ENCODE measurements at regions not wholly inside any gene's neighbourhood (a gene's known extent, or its start where the extent isn't known, plus 50 kb on each side); places are given as distances from the start of the nearest gene placed in this dataset.
"Not testable (repeated sequence)": the region's sequence is repeated elsewhere in the genome, so short reads cannot be mapped to it uniquely, and the experiment has no call there.

- no peak for DNase-seq
These were observed 529.7 kb downstream of the IGSF11 start for GRCh38 chr3:118504906-118505305.

DNA sequence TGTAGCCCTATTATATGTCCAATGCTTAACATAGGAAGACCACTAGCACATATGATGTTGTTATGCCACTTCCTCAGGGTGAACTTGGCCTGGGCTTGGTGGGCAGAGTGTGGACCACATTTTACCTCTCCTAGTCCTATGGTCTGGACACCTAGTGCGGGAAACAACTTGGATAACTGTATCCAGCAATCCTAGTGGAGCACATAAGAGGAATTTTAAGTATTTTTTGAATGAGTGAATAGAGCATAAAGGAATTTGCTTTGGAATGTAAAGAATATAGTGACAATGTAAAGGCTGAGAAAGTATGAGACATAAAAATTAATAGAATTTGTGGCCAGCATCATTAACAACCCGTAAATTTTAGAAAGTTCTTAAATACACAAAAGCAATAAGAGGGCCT is 528.9 kb downstream of the IGSF11 start:
- no peak for DNase-seq

DNA sequence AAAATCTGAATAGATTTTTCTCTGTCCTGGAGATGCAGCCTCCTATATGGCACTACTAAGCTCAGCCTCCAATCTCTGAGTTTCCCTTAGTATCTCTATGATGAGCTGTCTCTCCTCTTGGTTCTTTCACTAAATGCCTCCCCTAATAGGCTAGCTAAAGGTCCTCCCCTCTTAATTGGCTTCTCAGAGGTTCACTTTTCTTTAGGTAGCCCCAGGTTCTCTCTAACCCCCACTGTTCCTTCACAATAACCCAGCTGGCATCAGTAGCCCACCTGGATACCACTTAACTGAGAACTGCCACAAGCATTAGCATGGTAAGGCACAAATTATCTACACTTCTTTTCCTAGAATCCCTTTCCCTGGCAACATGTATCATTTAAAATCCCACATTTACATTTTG is 523.2 kb downstream of the IGSF11 start:
- DNase-seq, result no peak

GRCh38 chr3:118512301-118512700 is 522.3 kb downstream of the IGSF11 start:
- no peak for DNase-seq

GRCh38 chr3:118525077-118525476 is 509.6 kb downstream of the IGSF11 start:
- DNase-seq, result no peak

GRCh38 chr3:118526758-118527513 is 507.7 kb downstream of the IGSF11 start:
- no peak for DNase-seq

- DNase-seq, result no peak
These were observed 507.1 kb downstream of the IGSF11 start for GRCh38 chr3:118527514-118528044.

DNA sequence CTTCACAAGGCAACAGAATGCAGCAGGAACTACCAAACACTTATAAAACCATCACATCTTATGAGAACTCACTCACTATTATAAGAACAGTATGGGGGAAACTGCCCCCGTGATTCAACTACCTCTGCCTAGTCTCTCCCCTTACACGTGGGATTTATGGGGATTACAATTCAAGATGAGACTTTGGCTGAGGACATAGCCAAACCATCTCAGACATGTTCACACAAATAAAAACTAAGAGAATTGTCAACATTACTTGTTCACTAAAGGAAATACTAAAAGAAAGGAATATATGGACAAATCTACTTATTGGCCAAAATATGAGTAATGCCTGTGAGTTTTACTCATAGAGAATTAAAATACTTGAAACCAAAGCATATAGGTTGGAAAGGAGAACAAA is 505.1 kb downstream of the IGSF11 start:
- no peak for DNase-seq

DNA sequence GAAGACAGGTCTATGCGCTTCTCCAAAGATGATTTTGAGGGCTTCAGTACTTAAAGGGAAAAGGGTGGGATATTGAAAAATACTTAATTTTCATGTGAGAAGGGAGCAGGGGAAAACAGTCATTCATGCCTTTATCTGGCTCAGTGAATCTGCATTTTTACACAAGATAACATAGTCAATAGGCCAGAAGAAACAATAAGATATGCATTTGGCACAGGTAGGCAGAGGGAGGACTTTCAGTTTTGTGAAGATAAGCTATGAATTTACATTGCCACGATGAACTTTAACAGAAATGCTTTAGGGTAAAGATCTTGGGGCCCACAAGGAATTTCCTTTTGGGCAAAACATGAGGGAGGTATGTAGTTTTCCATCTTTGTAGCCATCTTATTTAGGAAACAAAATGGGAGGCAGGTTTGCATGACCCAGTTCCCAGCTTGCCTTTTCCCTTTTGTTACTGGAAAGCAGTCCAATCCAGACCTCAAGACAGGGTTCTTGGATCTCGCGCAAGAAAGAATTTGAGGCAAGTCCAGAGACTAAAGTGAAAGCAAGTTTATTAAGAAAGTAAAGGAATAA is 504.2 kb downstream of the IGSF11 start:
- DNase-seq, result no peak

DNA sequence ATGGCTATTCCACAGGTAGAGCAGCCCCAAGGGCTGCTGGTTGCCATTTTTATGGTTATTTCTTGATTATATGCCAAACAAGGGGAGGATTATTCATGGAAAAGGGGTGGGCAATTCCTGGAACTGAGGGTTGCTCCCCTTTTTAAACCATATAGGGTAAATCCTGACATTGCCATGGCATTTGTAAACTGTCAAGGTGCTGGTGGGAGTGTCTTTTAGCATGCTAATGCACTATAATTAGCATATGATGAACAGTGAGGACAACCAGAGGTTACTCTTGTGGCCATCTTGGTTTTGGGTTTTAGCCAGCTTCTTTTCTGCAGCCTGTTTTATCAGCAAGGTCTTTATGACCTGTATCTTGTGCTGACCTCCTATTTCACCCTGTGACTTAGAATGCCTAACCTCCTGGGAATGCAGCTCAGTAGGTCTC is 503.7 kb downstream of the IGSF11 start:
- DNase-seq, result not testable (repeated sequence)

DNA sequence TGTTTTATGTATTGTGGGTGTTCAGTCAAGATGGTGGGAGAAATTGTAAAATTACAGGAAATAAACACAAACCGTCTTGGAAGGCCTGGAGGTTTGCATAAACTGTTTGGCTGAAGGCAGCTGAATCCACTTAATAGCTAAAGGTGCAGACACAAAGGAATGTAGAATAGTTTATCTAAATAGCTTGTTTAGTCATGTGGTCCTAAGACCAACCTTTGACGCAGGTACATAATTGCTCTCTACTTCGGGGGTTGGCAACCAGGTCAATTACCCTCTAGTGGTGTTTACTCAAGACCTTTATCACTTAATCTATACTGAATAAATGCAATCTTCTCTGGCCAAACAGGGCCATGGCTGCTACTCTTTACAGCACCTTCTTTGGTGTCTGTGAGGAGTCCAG is 502.8 kb downstream of the IGSF11 start:
- DNase-seq, result no peak

GRCh38 chr3:118533676-118534075 is 501.0 kb downstream of the IGSF11 start:
- DNase-seq, result no peak

- no peak for DNase-seq
These were observed 500.1 kb downstream of the IGSF11 start for GRCh38 chr3:118534519-118534918.

DNA sequence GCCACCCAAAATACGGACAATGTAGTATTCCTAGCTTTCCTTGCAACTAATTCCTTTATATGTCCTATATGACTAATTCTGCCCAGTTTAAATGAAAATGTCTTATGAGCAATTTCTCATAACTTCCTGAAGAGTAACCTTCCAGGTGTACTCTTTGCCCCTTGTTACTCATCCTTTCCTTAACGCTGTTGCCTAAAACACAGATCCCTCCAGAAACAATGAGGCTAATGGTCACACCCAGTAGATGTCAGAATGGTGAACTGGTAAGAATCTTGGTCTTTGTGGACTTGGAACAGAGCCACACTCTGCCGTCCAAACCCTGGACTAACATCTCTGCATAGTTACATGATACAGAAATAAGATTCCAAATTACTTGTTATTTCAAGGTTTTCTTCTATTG is 497.9 kb downstream of the IGSF11 start:
- no peak for DNase-seq

- DNase-seq, result no peak
These were observed 497.2 kb downstream of the IGSF11 start for GRCh38 chr3:118537454-118537853.

GRCh38 chr3:118538187-118538586 is 496.5 kb downstream of the IGSF11 start:
- no peak for DNase-seq

DNA sequence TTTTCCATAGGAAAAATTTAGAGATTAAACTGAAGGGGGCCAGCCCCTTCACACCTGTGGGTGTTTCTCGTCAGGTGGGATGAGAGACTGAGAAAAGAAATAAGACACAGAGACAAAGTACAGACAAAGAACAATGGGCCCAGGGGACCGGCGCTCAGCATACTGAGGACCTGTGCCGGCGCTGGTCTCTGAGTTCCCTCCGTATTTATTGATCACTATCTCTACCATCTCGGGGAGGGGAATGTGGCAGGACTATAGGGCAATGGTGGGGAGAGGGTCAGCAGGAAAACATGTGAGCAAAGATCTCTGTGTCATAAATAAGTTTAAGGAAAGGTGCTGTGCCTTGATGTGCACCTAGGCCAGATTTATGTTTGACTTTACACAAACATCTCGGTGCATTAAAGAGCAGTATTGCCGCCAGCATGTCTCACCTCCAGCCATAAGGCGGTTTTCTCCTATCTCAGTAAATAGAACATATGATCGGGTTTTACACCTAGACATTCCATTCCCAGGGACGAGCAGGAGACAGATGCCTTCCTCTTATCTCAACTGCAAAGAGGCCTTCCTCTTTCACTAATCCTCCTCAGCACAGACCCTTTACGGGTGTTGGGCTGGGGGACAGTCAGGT is 494.7 kb downstream of the IGSF11 start:
- not testable (repeated sequence) for DNase-seq

DNA sequence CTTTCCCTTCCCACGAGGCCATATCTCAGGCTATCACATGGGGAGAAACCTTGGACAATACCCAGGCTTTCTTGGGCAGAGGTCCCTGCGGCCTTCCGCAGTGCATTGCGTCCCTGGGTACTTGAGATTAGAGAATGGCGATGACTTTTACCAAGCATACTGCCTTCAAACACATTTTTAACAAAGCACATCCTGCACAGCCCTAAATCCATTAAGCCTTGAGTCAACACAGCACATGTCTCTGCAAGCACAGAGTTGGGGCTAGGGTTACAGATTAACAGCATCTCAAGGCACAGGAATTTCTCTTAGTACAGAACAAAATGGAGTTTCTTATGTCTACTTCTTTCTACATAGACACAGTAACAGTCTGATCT is 494.2 kb downstream of the IGSF11 start:
- DNase-seq, result not testable (repeated sequence)

DNA sequence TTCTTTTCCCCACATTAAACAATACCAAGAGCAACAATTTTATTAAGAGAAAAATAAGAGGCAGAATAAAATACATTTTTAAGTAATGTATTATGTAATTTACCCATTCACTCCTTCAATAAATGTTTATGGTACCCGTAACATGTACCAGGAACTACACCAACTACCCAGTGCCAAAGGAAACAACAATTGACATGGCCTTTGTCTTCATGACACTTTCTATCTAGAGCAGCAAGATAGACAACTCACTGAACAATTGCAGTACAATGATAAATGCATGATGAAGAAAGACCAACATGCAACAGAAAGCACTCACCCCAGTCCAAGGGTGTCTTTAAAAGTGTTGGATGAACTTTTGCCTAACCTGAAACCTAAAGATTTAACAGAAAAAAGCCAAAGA is 493.8 kb downstream of the IGSF11 start:
- DNase-seq, result no peak

GRCh38 chr3:118541796-118542195 is 492.9 kb downstream of the IGSF11 start:
- DNase-seq, result no peak

DNA sequence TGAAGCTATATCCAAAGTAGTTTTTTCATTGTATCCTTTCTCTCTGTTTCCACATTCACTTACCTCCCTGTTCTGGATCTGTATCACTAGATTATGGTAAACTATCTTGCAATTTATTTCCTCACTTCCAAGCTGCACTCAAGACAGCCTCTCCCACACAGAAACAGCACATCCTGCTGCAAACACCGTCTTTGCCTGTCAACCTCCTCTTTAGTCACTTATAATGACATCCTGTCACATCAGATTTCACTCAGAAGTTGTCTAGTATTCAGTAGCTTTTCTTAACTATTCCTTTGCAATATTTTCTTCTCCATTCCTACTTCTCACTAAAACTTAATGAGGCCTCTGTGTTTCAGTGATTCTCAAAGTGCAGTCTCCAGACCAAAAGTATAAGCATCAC is 490.8 kb downstream of the IGSF11 start:
- DNase-seq, result no peak

- DNase-seq, result no peak
These were observed 490.2 kb downstream of the IGSF11 start for GRCh38 chr3:118544458-118544857.

GRCh38 chr3:118548434-118548833 is 486.2 kb downstream of the IGSF11 start:
- no peak for DNase-seq

GRCh38 chr3:118550122-118550521 is 484.5 kb downstream of the IGSF11 start:
- no peak for DNase-seq

Measured in CD4-positive, alpha-beta T cell treated with Interleukin-17A for 1 hour (primary cell).